Spleen (tissue), 7 donors: ENCODE measurements at regions not wholly inside any gene's neighbourhood (a gene's known extent, or its start where the extent isn't known, plus 50 kb on each side); places are given as distances from the start of the nearest gene placed in this dataset.

Source experiments
- POLR2A ChIP-seq, 3 donors: fragments of 450-650 bp; IDR thresholded peaks; one replicate each; pipeline ENCODE4 v1.5.1; 2017; ENCODE audit warnings: antibody characterized with exemption in 3 of 3, mild to moderate bottlenecking in 1 of 3
- TF ChIP-seq, protein P1 (sequence below), 11 experiments: fragments of 200-600 bp in 7 of 11; fragments of 450-650 bp in 4 of 11; sonication (generic) in 4 of 11; IDR thresholded peaks in 8 of 11; conservative IDR thresholded peaks in 3 of 11; 1 replicate in 7 of 11; 2 replicates in 4 of 11; pipeline versions ENCODE4 v1.4.0 to v1.8.0; 2016 to 2021; ENCODE audit warnings: antibody characterized with exemption in 11 of 11, inconsistent platforms in 4 of 11, mild to moderate bottlenecking in 1 of 11
- donor health status: DM: no; HTN: no; CAD: no; lungs with moderate emphysema.
- donor health status: DM: no; HTN: no; CAD: no.
- donor health status: DM: no; HTN: no; CAD: no.

- TF ChIP-seq, protein P1, sequence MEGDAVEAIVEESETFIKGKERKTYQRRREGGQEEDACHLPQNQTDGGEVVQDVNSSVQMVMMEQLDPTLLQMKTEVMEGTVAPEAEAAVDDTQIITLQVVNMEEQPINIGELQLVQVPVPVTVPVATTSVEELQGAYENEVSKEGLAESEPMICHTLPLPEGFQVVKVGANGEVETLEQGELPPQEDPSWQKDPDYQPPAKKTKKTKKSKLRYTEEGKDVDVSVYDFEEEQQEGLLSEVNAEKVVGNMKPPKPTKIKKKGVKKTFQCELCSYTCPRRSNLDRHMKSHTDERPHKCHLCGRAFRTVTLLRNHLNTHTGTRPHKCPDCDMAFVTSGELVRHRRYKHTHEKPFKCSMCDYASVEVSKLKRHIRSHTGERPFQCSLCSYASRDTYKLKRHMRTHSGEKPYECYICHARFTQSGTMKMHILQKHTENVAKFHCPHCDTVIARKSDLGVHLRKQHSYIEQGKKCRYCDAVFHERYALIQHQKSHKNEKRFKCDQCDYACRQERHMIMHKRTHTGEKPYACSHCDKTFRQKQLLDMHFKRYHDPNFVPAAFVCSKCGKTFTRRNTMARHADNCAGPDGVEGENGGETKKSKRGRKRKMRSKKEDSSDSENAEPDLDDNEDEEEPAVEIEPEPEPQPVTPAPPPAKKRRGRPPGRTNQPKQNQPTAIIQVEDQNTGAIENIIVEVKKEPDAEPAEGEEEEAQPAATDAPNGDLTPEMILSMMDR (IDR thresholded peaks at IDR 0.05 in 8 of 11, conservative IDR thresholded peaks at IDR 0.05 in 3 of 11), result no peak
- no peak for TF ChIP-seq POLR2A (IDR thresholded peaks at IDR 0.05)
These were observed 193.3 kb downstream of the BCR start for GRCh38 chr22:23373601-23374000.
